Kidney epithelial cell (primary cell): ENCODE measurements at regions not wholly inside any gene's neighbourhood (a gene's known extent, or its start where the extent isn't known, plus 50 kb on each side); places are given as distances from the start of the nearest gene placed in this dataset.
A peak's percentile ranks its signal among the peaks of the same experiment; 100 is the strongest.

Experiments used
- DNase-seq: peaks from one replicate; pipeline ENCODE4 v3.0.0-alpha.2; 2010; ENCODE audit warnings: low read depth
- H3K27me3 ChIP-seq: 2 replicates; pipeline ENCODE4 v1.6.0; 2011; ENCODE audit warnings: low read length; ENCODE audit not compliant: control insufficient read depth, insufficient read depth
- H3K36me3 ChIP-seq: 2 replicates; pipeline ENCODE4 v1.5.1; 2011; ENCODE audit warnings: low read length; ENCODE audit not compliant: control insufficient read depth, insufficient read depth
- H3K4me3 ChIP-seq: 2 replicates; pipeline ENCODE4 v1.5.1; 2011; ENCODE audit warnings: low read depth, mild to moderate bottlenecking, control low read depth, low read length
- CTCF ChIP-seq: IDR thresholded peaks from 2 replicates; pipeline ENCODE4 v1.5.1; 2011; ENCODE audit warnings: mild to moderate bottlenecking, moderate library complexity, low read length, control low read depth, inconsistent platforms; ENCODE audit not compliant: insufficient read depth, poor library complexity, severe bottlenecking

DNA sequence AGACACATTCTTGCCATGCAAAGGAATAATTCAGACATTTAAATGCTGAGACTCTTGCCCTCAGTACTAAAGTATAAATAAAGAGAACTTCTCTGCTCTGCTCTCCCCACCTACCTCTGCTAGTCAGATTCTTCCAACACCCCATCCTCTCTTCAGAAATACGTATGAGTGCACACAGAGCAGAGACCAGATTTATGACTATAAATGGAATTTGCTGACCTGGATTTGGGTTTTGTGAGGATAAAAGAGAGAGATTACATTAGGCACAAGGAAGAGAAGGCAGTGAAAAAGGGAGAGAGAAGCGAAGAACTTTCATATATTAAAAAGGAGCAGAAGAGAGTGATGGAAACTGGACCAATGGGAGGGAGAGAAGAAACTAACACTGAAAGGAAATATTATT, 87.6 kb upstream of the EXOC1L start:
- Histone ChIP-seq H3K36me3 (no peaks in the 10 kb centered on the region), H3K27me3 (no peaks in the 10 kb centered on the region), H3K4me3 (no peak overlapping the region)
- DNase-seq: no peak
- TF ChIP-seq CTCF: no peak

DNA sequence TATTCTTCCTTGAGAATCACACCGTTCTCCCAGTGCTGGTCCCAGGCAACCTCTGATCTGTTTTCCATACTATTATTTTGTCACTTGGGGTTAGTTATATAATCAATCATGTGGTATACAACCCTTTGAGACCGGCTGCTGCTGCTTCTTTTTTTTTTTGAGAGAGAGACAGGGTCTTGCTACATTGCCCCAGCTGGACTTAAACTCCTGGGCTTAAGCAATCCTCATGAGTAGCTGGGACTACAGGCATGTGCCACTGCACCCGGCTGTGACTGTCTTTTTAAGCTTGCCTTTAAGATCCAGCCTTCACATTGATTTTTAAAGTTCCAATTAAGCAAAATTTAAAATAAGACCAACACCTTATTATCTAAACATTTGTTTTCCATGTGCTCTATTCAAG, 86.7 kb upstream of the EXOC1L start:
- no peak for TF ChIP-seq CTCF
- no peak for DNase-seq
- Histone ChIP-seq H3K4me3 (no peak overlapping the region), H3K36me3 (no peaks in the 10 kb centered on the region), H3K27me3 (no peaks in the 10 kb centered on the region)

DNA sequence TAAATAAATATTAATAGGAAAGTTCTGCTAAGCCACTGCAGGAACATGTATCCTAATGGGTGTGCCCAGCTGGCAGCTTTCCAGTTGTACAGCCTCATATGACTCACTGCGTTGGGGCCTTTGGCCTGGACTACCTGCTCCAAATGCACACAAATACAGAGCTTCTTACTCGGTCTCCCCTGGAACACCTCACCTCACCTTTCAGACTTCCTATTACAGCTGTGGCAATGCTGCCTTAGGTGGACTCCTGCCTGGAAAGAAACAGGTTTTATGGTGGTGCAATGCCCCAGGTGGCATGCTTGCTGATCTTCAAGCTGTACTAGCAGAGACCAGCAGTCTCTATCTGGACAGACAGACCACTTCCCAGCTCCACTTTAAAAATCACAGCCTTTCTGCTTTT, 85.7 kb upstream of the EXOC1L start:
- no peaks in the 10 kb centered on the region for H3K27me3 ChIP-seq
- peak; percentile 42 for DNase-seq
- TF ChIP-seq CTCF: no peak
- no peak overlapping the region for H3K4me3 ChIP-seq
- no peaks in the 10 kb centered on the region for H3K36me3 ChIP-seq

DNA sequence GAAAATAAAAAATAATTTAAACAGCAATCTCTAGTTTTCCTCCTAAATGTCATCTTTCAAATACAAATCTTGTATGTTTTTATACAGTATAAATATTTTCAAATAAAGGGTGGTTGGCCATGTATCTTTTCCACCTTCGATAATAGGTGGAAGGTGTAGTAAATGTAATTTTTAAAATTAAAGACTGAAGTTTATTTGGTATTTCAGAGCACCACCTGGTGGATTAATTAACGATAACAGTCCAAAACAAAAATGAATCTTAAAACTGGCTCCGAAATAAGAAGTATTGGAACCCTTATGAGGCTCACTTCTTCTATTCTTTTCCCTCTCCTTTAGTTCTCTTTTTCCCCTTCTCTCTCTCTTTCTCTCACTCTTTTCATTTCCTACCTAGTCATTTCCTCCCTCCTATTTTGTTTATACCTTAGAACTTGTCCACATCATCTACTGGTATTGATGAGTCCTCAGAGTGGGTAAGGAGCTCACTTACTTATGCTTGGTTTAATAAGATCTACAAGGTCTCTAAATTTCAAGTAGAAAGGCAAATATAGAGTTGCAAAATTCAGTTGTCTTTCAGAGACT, 82.9 kb upstream of the EXOC1L start:
- Histone ChIP-seq H3K4me3 (no peak overlapping the region), H3K36me3 (no peaks in the 10 kb centered on the region), H3K27me3 (no peaks in the 10 kb centered on the region)
- DNase-seq: no peak
- TF ChIP-seq CTCF: peak; percentile 28

DNA sequence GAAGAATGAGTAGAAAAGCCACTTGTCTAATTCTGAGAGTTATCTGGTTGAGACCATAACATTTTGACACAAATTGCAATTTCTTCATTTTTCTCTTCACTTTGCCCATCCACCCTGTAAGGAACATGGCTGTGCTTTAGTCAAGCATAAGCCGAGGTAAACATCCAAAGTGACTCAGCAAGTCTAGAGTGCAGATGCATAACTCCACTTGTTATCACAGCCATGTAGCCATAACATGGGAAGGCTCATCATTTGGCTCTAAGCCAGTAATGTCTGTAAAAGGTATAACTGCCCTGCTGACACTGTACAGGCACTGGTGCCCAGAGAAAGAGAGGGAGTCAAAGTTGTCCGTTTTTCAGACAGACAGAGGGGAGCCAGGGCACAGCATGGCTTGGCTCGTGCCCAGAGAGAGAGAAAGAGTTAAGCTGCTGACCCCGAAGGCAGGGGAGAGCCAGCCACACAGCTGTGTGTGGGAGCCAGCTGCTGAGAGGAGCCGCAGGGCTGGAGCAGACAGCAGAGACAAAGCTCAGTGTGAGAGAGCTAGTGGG, 76.9 kb upstream of the EXOC1L start:
- Histone ChIP-seq H3K27me3 (no peaks in the 10 kb centered on the region), H3K4me3 (no peak overlapping the region), H3K36me3 (no peaks in the 10 kb centered on the region)
- no peak for TF ChIP-seq CTCF
- no peak for DNase-seq

DNA sequence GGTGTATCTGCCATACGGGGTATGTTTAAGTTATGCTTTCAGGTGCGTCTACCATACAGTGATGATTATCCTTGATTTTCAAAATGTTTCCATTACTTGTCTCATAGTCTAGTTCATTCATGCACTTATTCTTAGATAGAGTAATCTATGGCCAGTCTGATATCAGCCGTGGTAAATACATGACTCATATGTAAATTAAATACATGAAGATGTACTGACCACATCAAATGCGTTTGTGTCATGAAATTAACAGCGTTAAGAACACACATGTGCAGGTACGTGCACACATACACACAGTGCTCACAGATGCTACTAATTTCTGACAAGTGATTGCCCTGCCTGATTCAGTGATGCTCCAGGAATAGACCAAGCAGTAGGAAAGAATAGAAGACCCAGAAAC, 75.2 kb upstream of the EXOC1L start:
- no peak for TF ChIP-seq CTCF
- Histone ChIP-seq H3K4me3 (no peak overlapping the region), H3K27me3 (no peaks in the 10 kb centered on the region), H3K36me3 (no peaks in the 10 kb centered on the region)
- DNase-seq: no peak
